HepG2 (cell line): ENCODE measurements at regions not wholly inside any gene's neighbourhood (a gene's known extent, or its start where the extent isn't known, plus 50 kb on each side); places are given as distances from the start of the nearest gene placed in this dataset.

Experiments used
- EP300 ChIP-seq, 3 experiments: sonication (generic) in 1 of 3; formaldehyde crosslinking in 1 of 3; IDR thresholded peaks; 2 replicates each; pipeline versions ENCODE4 v1.5.1 to v1.6.1; 2011 to 2020; ENCODE audit warnings: low read depth in 2 of 3, low read length in 2 of 3, borderline replicate concordance in 1 of 3, improper control_type of control experiment in 1 of 3, mild to moderate bottlenecking in 1 of 3, missing genetic modification reagents in 1 of 3, moderate library complexity in 1 of 3
- GTF2F1 ChIP-seq: fragments of 150-350 bp; IDR thresholded peaks from 2 replicates; pipeline ENCODE4 v1.6.1; 2014; ENCODE audit warnings: low read length
- HES4 ChIP-seq: sonication (generic); formaldehyde crosslinking; IDR thresholded peaks from 2 replicates; pipeline ENCODE4 v1.9.0; 2021; ENCODE audit warnings: mild to moderate bottlenecking, missing genetic modification reagents, borderline replicate concordance
- HNF4A ChIP-seq: sonication (generic); formaldehyde crosslinking; IDR thresholded peaks from 2 replicates; pipeline ENCODE4 v1.4.0; 2020; ENCODE audit warnings: missing genetic modification reagents
- HNF4G ChIP-seq, 2 experiments: sonication (generic) in 1 of 2; formaldehyde crosslinking in 1 of 2; IDR thresholded peaks; 2 replicates each; pipeline versions ENCODE4 v1.4.0 to v1.6.1; 2011 to 2020; ENCODE audit warnings: borderline replicate concordance in 2 of 2, low read depth in 2 of 2, mild to moderate bottlenecking in 2 of 2, low read length in 1 of 2, missing genetic modification reagents in 1 of 2, moderate library complexity in 1 of 2
- ONECUT2 ChIP-seq: sonication (generic); formaldehyde crosslinking; IDR thresholded peaks from 2 replicates; pipeline ENCODE4 v1.4.0; 2020; ENCODE audit warnings: missing genetic modification reagents
- PPARG ChIP-seq: conservative IDR thresholded peaks from 2 replicates; pipeline ENCODE4 v1.6.1; 2016; ENCODE audit warnings: missing biosample characterization, missing genetic modification reagents
- ZNF549 ChIP-seq: sonication (generic); formaldehyde crosslinking; IDR thresholded peaks from 2 replicates; pipeline ENCODE4 v1.5.0; 2020; ENCODE audit warnings: missing genetic modification reagents
- TF ChIP-seq, protein P1 (sequence below): sonication (generic); formaldehyde crosslinking; IDR thresholded peaks from 2 replicates; pipeline ENCODE4 v1.4.0; 2020; ENCODE audit warnings: mild to moderate bottlenecking, missing genetic modification reagents
- TF ChIP-seq, protein P2 (sequence below): IDR thresholded peaks from 2 replicates; pipeline ENCODE4 v1.4.0; 2020; ENCODE audit warnings: mild to moderate bottlenecking, missing genetic modification reagents
- TF ChIP-seq, protein P3 (sequence below): sonication (generic); formaldehyde crosslinking; IDR thresholded peaks from 2 replicates; pipeline ENCODE4 v1.4.0; 2020; ENCODE audit warnings: missing genetic modification reagents, mild to moderate bottlenecking, borderline replicate concordance
- TF ChIP-seq, protein P4 (sequence below): sonication (generic); formaldehyde crosslinking; IDR thresholded peaks from 2 replicates; pipeline ENCODE4 v1.4.0; 2020; ENCODE audit warnings: missing genetic modification reagents, borderline replicate concordance

DNA sequence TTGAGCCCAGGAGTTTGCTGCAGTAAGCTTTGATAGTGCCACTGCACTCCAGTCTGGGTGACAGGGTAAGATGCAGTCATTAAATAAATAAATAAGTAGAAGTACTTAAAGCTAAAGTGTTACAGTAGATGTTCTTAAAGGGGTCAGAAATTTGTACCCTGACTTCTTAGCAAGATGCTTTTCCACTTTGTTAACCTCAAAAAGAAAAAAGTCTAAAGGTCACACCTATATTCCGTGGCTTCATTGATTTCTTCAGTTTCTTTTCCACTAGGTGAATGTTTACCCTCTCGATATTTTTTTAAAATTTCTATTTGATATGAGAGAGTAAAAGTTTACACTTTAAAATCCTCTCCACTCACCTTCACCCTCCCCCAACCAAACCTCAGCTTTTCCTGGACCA, 64.3 kb upstream of the PLEKHA5 start (continued):
- TF ChIP-seq, protein P1, sequence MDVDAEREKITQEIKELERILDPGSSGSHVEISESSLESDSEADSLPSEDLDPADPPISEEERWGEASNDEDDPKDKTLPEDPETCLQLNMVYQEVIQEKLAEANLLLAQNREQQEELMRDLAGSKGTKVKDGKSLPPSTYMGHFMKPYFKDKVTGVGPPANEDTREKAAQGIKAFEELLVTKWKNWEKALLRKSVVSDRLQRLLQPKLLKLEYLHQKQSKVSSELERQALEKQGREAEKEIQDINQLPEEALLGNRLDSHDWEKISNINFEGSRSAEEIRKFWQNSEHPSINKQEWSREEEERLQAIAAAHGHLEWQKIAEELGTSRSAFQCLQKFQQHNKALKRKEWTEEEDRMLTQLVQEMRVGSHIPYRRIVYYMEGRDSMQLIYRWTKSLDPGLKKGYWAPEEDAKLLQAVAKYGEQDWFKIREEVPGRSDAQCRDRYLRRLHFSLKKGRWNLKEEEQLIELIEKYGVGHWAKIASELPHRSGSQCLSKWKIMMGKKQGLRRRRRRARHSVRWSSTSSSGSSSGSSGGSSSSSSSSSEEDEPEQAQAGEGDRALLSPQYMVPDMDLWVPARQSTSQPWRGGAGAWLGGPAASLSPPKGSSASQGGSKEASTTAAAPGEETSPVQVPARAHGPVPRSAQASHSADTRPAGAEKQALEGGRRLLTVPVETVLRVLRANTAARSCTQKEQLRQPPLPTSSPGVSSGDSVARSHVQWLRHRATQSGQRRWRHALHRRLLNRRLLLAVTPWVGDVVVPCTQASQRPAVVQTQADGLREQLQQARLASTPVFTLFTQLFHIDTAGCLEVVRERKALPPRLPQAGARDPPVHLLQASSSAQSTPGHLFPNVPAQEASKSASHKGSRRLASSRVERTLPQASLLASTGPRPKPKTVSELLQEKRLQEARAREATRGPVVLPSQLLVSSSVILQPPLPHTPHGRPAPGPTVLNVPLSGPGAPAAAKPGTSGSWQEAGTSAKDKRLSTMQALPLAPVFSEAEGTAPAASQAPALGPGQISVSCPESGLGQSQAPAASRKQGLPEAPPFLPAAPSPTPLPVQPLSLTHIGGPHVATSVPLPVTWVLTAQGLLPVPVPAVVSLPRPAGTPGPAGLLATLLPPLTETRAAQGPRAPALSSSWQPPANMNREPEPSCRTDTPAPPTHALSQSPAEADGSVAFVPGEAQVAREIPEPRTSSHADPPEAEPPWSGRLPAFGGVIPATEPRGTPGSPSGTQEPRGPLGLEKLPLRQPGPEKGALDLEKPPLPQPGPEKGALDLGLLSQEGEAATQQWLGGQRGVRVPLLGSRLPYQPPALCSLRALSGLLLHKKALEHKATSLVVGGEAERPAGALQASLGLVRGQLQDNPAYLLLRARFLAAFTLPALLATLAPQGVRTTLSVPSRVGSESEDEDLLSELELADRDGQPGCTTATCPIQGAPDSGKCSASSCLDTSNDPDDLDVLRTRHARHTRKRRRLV (CRISPR knock-in tag): no peak
- TF ChIP-seq HNF4A (peak; percentile 44), HNF4G (IDR thresholded peaks at IDR 0.05; ENCODE audit: borderline replicate concordance, low read depth, low read length) (peak; percentile 45; the same call in 1 of the 2 replicates), HNF4G (CRISPR knock-in tag; IDR thresholded peaks at IDR 0.05; ENCODE audit: borderline replicate concordance, low read depth) (no peak), ONECUT2 (CRISPR knock-in tag) (peak; percentile 69; the same call in 1 of the 2 replicates), GTF2F1 (no peak), PPARG (no peak), EP300 (IDR thresholded peaks at IDR 0.05; ENCODE audit: low read depth in 2 of 2, low read length in 2 of 2) (peak in 1 of 2 experiments; percentile 28; a peak in 1 of 4 replicates), EP300 (CRISPR knock-in tag; IDR thresholded peaks at IDR 0.05; ENCODE audit: borderline replicate concordance) (no peak), ZNF549 (CRISPR knock-in tag) (no peak), HES4 (no peak)
- TF ChIP-seq, protein P2, sequence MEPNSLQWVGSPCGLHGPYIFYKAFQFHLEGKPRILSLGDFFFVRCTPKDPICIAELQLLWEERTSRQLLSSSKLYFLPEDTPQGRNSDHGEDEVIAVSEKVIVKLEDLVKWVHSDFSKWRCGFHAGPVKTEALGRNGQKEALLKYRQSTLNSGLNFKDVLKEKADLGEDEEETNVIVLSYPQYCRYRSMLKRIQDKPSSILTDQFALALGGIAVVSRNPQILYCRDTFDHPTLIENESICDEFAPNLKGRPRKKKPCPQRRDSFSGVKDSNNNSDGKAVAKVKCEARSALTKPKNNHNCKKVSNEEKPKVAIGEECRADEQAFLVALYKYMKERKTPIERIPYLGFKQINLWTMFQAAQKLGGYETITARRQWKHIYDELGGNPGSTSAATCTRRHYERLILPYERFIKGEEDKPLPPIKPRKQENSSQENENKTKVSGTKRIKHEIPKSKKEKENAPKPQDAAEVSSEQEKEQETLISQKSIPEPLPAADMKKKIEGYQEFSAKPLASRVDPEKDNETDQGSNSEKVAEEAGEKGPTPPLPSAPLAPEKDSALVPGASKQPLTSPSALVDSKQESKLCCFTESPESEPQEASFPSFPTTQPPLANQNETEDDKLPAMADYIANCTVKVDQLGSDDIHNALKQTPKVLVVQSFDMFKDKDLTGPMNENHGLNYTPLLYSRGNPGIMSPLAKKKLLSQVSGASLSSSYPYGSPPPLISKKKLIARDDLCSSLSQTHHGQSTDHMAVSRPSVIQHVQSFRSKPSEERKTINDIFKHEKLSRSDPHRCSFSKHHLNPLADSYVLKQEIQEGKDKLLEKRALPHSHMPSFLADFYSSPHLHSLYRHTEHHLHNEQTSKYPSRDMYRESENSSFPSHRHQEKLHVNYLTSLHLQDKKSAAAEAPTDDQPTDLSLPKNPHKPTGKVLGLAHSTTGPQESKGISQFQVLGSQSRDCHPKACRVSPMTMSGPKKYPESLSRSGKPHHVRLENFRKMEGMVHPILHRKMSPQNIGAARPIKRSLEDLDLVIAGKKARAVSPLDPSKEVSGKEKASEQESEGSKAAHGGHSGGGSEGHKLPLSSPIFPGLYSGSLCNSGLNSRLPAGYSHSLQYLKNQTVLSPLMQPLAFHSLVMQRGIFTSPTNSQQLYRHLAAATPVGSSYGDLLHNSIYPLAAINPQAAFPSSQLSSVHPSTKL (CRISPR knock-in tag): 0 out of 2 replicates have a peak, but pooled peaks have one; percentile 18
- TF ChIP-seq, protein P3, sequence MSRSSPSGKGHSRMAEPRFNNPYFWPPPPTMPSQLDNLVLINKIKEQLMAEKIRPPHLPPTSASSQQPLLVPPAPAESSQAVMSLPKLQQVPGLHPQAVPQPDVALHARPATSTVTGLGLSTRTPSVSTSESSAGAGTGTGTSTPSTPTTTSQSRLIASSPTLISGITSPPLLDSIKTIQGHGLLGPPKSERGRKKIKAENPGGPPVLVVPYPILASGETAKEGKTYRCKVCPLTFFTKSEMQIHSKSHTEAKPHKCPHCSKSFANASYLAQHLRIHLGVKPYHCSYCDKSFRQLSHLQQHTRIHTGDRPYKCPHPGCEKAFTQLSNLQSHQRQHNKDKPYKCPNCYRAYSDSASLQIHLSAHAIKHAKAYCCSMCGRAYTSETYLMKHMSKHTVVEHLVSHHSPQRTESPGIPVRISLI (CRISPR knock-in tag): peak; percentile 38; the same call in 1 of the 2 replicates
- TF ChIP-seq, protein P4, sequence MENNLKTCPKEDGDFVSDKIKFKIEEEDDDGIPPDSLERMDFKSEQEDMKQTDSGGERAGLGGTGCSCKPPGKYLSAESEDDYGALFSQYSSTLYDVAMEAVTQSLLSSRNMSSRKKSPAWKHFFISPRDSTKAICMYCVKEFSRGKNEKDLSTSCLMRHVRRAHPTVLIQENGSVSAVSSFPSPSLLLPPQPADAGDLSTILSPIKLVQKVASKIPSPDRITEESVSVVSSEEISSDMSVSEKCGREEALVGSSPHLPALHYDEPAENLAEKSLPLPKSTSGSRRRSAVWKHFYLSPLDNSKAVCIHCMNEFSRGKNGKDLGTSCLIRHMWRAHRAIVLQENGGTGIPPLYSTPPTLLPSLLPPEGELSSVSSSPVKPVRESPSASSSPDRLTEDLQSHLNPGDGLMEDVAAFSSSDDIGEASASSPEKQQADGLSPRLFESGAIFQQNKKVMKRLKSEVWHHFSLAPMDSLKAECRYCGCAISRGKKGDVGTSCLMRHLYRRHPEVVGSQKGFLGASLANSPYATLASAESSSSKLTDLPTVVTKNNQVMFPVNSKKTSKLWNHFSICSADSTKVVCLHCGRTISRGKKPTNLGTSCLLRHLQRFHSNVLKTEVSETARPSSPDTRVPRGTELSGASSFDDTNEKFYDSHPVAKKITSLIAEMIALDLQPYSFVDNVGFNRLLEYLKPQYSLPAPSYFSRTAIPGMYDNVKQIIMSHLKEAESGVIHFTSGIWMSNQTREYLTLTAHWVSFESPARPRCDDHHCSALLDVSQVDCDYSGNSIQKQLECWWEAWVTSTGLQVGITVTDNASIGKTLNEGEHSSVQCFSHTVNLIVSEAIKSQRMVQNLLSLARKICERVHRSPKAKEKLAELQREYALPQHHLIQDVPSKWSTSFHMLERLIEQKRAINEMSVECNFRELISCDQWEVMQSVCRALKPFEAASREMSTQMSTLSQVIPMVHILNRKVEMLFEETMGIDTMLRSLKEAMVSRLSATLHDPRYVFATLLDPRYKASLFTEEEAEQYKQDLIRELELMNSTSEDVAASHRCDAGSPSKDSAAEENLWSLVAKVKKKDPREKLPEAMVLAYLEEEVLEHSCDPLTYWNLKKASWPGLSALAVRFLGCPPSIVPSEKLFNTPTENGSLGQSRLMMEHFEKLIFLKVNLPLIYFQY (CRISPR knock-in tag): no peak
